ENCODE measurements at regions not wholly inside any gene's neighbourhood (a gene's known extent, or its start where the extent isn't known, plus 50 kb on each side); places are given as distances from the start of the nearest gene placed in this dataset.

- DNase-seq = no peak
These were observed 100.8 kb upstream of the WASF3 start for GRCh38 chr13:26456650-26457049.

- DNase-seq = no peak
These were observed 100.3 kb upstream of the WASF3 start for GRCh38 chr13:26457212-26457611.

- DNase-seq = no peak
These were observed 99.2 kb upstream of the WASF3 start for GRCh38 chr13:26458196-26458749.

GRCh38 chr13:26459276-26460131 lies 98.0 kb upstream of the WASF3 start:
- DNase-seq = no peak

- no peak for DNase-seq
These were observed 96.8 kb upstream of the WASF3 start for GRCh38 chr13:26460648-26461047.

GRCh38 chr13:26463296-26463695 lies 94.2 kb upstream of the WASF3 start:
- DNase-seq = no peak

GRCh38 chr13:26463848-26464247 lies 93.6 kb upstream of the WASF3 start:
- DNase-seq = no peak

- no peak for DNase-seq
These were observed 92.0 kb upstream of the WASF3 start for GRCh38 chr13:26465514-26465913.

GRCh38 chr13:26465954-26466353 lies 91.5 kb upstream of the WASF3 start:
- no peak for DNase-seq

- no peak for DNase-seq
These were observed 89.2 kb upstream of the WASF3 start for GRCh38 chr13:26468265-26468801.

GRCh38 chr13:26469602-26470001 lies 87.9 kb upstream of the WASF3 start:
- no peak for DNase-seq

- DNase-seq = no peak
These were observed 85.7 kb upstream of the WASF3 start for GRCh38 chr13:26471807-26472206.

GRCh38 chr13:26473571-26474230 lies 83.8 kb upstream of the WASF3 start:
- no peak for DNase-seq

GRCh38 chr13:26474286-26474685 lies 83.2 kb upstream of the WASF3 start:
- DNase-seq = no peak

GRCh38 chr13:26475176-26476110 lies 82.0 kb upstream of the WASF3 start:
- DNase-seq = no peak

- DNase-seq = no peak
These were observed 81.2 kb upstream of the WASF3 start for GRCh38 chr13:26476111-26476781.

GRCh38 chr13:26476782-26477142 lies 80.7 kb upstream of the WASF3 start:
- DNase-seq = no peak

- DNase-seq = no peak
These were observed 79.8 kb upstream of the WASF3 start for GRCh38 chr13:26477681-26478080.

GRCh38 chr13:26480246-26480855 lies 77.1 kb upstream of the WASF3 start:
- DNase-seq = no peak

GRCh38 chr13:26482451-26483197 lies 74.9 kb upstream of the WASF3 start:
- DNase-seq = peak; percentile 59

- DNase-seq = no peak
These were observed 73.9 kb upstream of the WASF3 start for GRCh38 chr13:26483546-26483945.
